ENCODE measurements at regions not wholly inside any gene's neighbourhood (a gene's known extent, or its start where the extent isn't known, plus 50 kb on each side); places are given as distances from the start of the nearest gene placed in this dataset.

DNA sequence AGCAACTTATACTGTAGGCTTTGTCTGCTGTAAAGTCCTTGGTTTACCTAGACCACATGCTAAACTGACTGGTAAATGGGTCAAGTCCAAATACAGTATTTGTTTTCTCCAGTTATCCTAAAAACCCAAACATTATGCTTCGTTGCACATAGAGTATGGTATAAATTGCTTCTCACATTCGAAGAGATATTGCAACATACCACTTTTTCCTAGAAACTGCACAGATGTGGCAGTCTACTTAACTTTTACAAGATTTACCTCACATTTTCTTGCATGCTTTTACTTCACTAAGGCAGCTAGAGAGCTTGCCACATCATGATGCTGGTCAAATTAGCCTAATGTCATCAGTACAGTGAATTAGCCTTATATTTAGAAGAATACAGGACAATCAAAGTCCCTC, 66.0 kb upstream of the SCN7A start:
- DNase-seq (ENCODE audit: low spot score): no peak

DNA sequence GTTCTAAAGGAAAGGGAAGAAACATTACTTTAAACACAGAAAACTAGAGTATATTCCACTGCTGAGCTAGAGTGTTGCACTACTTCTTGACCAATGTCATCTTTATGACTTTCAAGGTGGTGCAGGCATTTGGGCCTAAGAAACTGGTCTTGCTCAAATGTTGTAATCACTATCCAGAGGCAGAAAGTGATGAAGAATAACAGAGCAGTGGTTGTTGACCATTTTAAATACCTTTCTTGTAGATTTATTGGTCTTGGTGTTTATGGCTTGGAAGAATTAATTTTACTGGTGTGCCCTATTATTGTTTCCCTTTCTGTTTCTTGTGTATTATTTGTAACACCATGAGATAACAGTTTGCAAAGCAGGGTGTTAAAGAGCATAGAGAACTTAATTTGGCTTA, 56.9 kb upstream of the SCN7A start:
- DNase-seq (ENCODE audit: low spot score): no peak

DNA sequence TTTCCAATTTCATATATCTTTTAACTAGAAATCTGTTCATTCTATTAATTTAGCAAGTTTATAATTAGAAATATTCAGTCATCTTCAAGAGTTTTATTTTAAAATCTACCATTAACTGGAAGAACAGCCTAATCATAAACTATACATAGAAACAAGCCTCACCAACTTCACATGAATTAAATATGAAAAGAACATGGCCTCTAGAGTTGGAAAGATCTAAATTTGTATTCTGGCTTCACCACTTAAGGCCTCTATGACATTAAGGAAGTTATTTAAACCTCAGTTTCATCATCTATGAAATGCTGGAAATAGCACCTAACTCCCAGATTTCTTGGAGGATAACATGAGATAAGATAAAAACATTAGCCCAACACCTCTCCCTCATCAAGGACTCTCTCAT, 51.4 kb upstream of the SCN7A start:
- DNase-seq (ENCODE audit: low spot score): no peak
